Neural cell (in vitro differentiated cells): ENCODE measurements at regions not wholly inside any gene's neighbourhood (a gene's known extent, or its start where the extent isn't known, plus 50 kb on each side); places are given as distances from the start of the nearest gene placed in this dataset.

ENCODE experiments used
- H2AFZ ChIP-seq: fragments of 200-600, 300-800 bp; sonication (generic), shearing (Covaris generic); 2 replicates; pipeline ENCODE4 v1.6.0; 2014; ENCODE audit warnings: low read depth, mild to moderate bottlenecking, antibody characterized with exemption, low read length, moderate library complexity
- H3F3A ChIP-seq: fragments of 200-600 bp; shearing (Covaris generic); 2 replicates; pipeline ENCODE4 v1.6.1; 2016; ENCODE audit warnings: mild to moderate bottlenecking, moderate library complexity, mixed read lengths, antibody characterized with exemption, low read length; ENCODE audit not compliant: insufficient read depth, poor library complexity, severe bottlenecking
- H3K27ac ChIP-seq: fragments of 200-600, 300-800 bp; sonication (generic), shearing (Covaris generic); 2 replicates; pipeline ENCODE4 v1.5.1; 2014; ENCODE audit warnings: mild to moderate bottlenecking, low read length, moderate library complexity
- H3K27me3 ChIP-seq: fragments of 300-800, 200-600 bp; sonication (generic), shearing (Covaris generic); 2 replicates; pipeline ENCODE4 v1.6.0; 2014; ENCODE audit warnings: mild to moderate bottlenecking, low read depth, low read length, moderate library complexity; ENCODE audit not compliant: insufficient read depth
- H3K36me3 ChIP-seq: fragments of 300-800, 200-600 bp; sonication (generic), shearing (Covaris generic); 2 replicates; pipeline ENCODE4 v1.5.1; 2014; ENCODE audit warnings: mild to moderate bottlenecking, antibody characterized with exemption, low read length, moderate library complexity; ENCODE audit not compliant: insufficient read depth
- H3K4me2 ChIP-seq: fragments of 300-800, 200-600 bp; sonication (generic), shearing (Covaris generic); 2 replicates; pipeline ENCODE4 v1.6.0; 2014; ENCODE audit warnings: mild to moderate bottlenecking, low read length
- H3K4me3 ChIP-seq: fragments of 300-800, 200-600 bp; sonication (generic), shearing (Covaris generic); 2 replicates; pipeline ENCODE4 v1.5.1; 2014; ENCODE audit warnings: mild to moderate bottlenecking, low read length, moderate library complexity
- H3K79me2 ChIP-seq: fragments of 200-600 bp; shearing (Covaris generic); replicated peaks from 2 replicates; pipeline ENCODE4 v1.6.0; 2014; ENCODE audit warnings: mild to moderate bottlenecking, low read length, moderate library complexity; ENCODE audit not compliant: insufficient read depth
- H3K9ac ChIP-seq: fragments of 300-800, 200-600 bp; sonication (generic), shearing (Covaris generic); 2 replicates; pipeline ENCODE4 v1.6.1; 2016; ENCODE audit warnings: mild to moderate bottlenecking, low read length, mixed read lengths
- H3K9me2 ChIP-seq: fragments of 200-600 bp; shearing (Covaris generic); 2 replicates; pipeline ENCODE4 v1.6.1; 2016; ENCODE audit warnings: mild to moderate bottlenecking, low read length, mixed read lengths; ENCODE audit not compliant: insufficient read depth
- H3K9me3 ChIP-seq: fragments of 200-600, 300-800 bp; sonication (generic), shearing (Covaris generic); 2 replicates; pipeline ENCODE4 v1.6.1; 2016; ENCODE audit warnings: mild to moderate bottlenecking, mixed run types, low read length, moderate library complexity, mixed read lengths
- H4K20me1 ChIP-seq: fragments of 200-600 bp; shearing (Covaris generic); 2 replicates; pipeline ENCODE4 v1.6.1; 2016; ENCODE audit warnings: mild to moderate bottlenecking, mixed run types; ENCODE audit not compliant: insufficient read depth
- CTCF ChIP-seq: fragments of 450-650 bp; IDR thresholded peaks from 2 replicates; pipeline ENCODE4 v1.5.1; 2014; ENCODE audit warnings: antibody characterized with exemption, mild to moderate bottlenecking, moderate library complexity; ENCODE audit not compliant: poor library complexity, severe bottlenecking
- EP300 ChIP-seq: fragments of 450-650 bp; conservative IDR thresholded peaks from 2 replicates; pipeline ENCODE4 v1.6.1; 2014; ENCODE audit warnings: antibody characterized with exemption, mild to moderate bottlenecking, moderate library complexity; ENCODE audit not compliant: poor library complexity, severe bottlenecking
- EZH2 ChIP-seq: fragments of 200-600, 300-800 bp; shearing (Covaris generic), sonication (generic); IDR thresholded peaks from 2 replicates; pipeline ENCODE4 v1.6.1; 2014; ENCODE audit warnings: antibody characterized with exemption, low read length, borderline replicate concordance, mild to moderate bottlenecking; ENCODE audit not compliant: insufficient read depth, poor library complexity, severe bottlenecking
- MXI1 ChIP-seq: fragments of 450-650 bp; conservative IDR thresholded peaks from 2 replicates; pipeline ENCODE4 v1.6.1; 2014; ENCODE audit warnings: antibody characterized with exemption, mild to moderate bottlenecking; ENCODE audit not compliant: poor library complexity, severe bottlenecking
- POLR2AphosphoS5 ChIP-seq: IDR thresholded peaks from 2 replicates; pipeline ENCODE4 v1.6.1; 2012
- RAD21 ChIP-seq: fragments of 450-650 bp; conservative IDR thresholded peaks from 2 replicates; pipeline ENCODE4 v1.6.1; 2014; ENCODE audit warnings: antibody characterized with exemption, mild to moderate bottlenecking, moderate library complexity
- REST ChIP-seq: IDR thresholded peaks from 2 replicates; pipeline ENCODE4 v1.6.1; 2012; ENCODE audit warnings: borderline replicate concordance
- SMC3 ChIP-seq: fragments of 450-650 bp; conservative IDR thresholded peaks from 2 replicates; pipeline ENCODE4 v1.6.1; 2014; ENCODE audit warnings: antibody characterized with exemption, mild to moderate bottlenecking, moderate library complexity; ENCODE audit not compliant: poor library complexity
- TAF1 ChIP-seq: IDR thresholded peaks from 2 replicates; pipeline ENCODE4 v1.6.1; 2012; ENCODE audit warnings: low read depth

GRCh38 chr3:176623468-176624150 lies 573.7 kb downstream of the TBL1XR1 start:
- Histone ChIP-seq H3K9me3 (no peaks in the 10 kb centered on the region), H4K20me1 (no peaks in the 10 kb centered on the region), H3K79me2 (no peaks in the 10 kb centered on the region), H3K9me2 (no peaks in the 10 kb centered on the region), H3F3A (no peaks in the 10 kb centered on the region), H3K27me3 (no peaks in the 10 kb centered on the region), H3K4me2 (no peak overlapping the region), H3K9ac (no peak overlapping the region), H3K4me3 (no peak overlapping the region), H3K27ac (no peak overlapping the region), H3K36me3 (no peaks in the 10 kb centered on the region), H2AFZ (no peak overlapping the region)
- TF ChIP-seq CTCF (no peak), MXI1 (no peak), EP300 (no peak), SMC3 (no peak), RAD21 (no peak), TAF1 (no peak), EZH2 (no peak), REST (no peak), POLR2AphosphoS5 (no peak)

- Histone ChIP-seq H3K36me3 (no peaks in the 10 kb centered on the region), H3K4me3 (no peak overlapping the region), H3K4me2 (no peak overlapping the region), H3K27me3 (no peaks in the 10 kb centered on the region), H4K20me1 (no peaks in the 10 kb centered on the region), H3F3A (no peaks in the 10 kb centered on the region), H3K9ac (no peak overlapping the region), H3K9me2 (no peaks in the 10 kb centered on the region), H3K79me2 (no peaks in the 10 kb centered on the region), H3K27ac (no peak overlapping the region), H3K9me3 (no peaks in the 10 kb centered on the region), H2AFZ (no peak overlapping the region)
- TF ChIP-seq RAD21 (no peak), EP300 (no peak), MXI1 (no peak), SMC3 (no peak), EZH2 (no peak), TAF1 (no peak), REST (no peak), CTCF (no peak), POLR2AphosphoS5 (no peak)
Measured at GRCh38 chr3:176619833-176620232, 577.4 kb downstream of the TBL1XR1 start.
